GM19324 (cell line): ENCODE measurements at regions not wholly inside any gene's neighbourhood (a gene's known extent, or its start where the extent isn't known, plus 50 kb on each side); places are given as distances from the start of the nearest gene placed in this dataset.
"Not testable (repeated sequence)": the region's sequence is repeated elsewhere in the genome, so short reads cannot be mapped to it uniquely, and the experiment has no call there.

Experiments
- ATAC-seq: cut with Tn5 transposase; IDR thresholded peaks from one replicate; pipeline ENCODE4 v1.9.1; 2021; ENCODE audit warnings: mild to moderate bottlenecking, moderate library complexity; ENCODE audit not compliant: unreplicated experiment, low FRiP score

DNA sequence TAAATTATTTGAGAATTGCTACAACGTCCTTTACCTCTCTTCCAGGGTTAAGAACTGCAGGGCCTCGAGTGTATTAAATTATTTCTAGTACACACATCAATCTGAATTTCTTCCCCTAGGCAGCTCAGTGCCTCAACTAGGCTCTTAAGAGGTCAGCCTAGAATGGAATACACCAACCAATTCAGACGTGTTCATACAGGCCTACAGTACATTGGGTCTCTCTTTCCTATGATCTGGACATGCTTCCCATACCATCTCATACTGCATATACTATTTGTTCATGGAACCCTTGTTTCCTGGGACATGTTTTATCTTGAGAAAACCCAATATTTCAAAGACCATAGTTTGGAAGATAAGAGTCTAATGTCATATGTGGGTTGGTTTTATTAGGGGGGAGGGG is 434.1 kb upstream of the WWC1 start:
- ATAC-seq = no peak

DNA sequence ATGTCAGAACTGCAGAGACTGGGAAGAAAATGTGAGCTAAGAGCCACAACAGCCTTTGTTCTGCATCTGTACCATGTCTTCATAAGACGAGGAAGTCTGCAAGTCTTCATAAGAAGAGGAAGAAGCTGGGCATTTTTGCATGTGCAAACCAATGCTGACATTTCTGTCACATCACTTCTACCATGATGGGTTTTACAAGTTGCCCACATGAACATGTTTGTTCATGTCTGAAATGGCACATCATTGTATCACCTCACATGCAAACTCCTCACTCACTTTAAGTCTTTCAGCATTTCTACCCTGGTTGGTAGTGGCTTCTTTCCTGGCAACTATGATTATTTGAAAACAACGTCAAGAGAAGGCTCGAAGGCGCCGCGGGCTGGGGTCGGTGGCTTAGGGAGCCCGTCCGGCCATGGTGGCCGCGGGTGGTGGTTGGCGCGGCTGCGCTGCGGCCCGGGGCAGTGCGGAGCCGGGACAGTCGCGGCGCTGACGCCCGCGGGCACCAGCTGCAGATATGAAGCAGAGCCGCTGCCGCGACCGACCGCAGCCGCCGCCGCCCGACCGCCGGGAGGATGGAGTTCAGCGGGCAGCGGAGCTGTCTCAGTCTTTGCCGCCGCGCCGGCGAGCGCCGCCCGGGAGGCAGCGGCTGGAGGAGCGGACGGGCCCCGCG is 433.1 kb upstream of the WWC1 start:
- ATAC-seq = not testable (repeated sequence)

DNA sequence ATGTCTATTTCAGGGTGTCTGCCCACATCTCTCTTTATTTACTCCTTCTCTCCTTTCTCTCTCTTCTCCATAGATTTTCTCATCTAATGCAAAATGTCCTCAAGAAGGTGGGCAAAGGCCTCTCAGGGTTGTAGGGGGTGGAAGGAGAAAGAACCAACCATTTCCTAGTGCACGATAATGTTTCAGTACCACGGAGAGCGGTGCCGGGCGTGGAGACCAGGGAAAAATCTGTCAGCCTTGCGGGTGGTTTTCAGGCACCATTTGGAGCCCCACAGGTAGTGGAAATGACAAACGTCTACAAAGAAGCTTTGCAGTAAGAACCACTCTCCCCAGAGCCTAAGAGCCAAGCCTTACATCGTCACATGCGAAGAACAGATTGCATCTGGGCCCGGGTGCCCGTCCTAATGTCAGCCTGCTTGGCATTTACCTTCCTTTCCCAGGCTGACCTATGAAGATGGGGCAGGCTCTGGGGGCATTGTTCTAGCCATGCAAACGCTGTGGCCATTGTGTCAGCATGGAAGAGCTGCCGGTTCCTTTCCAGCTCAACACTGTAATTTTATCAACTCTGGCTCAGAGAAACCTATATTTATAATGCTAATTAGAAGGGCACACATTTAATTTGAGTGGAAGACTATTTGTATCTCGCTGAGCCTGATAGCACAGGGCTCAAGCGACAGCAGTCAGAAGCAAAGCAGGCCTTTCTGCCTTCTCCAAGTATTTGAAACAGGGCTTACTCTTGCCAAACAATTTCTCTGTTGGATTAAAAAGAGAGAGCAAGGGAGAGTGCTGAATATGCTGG is 430.1 kb upstream of the WWC1 start:
- ATAC-seq = no peak

DNA sequence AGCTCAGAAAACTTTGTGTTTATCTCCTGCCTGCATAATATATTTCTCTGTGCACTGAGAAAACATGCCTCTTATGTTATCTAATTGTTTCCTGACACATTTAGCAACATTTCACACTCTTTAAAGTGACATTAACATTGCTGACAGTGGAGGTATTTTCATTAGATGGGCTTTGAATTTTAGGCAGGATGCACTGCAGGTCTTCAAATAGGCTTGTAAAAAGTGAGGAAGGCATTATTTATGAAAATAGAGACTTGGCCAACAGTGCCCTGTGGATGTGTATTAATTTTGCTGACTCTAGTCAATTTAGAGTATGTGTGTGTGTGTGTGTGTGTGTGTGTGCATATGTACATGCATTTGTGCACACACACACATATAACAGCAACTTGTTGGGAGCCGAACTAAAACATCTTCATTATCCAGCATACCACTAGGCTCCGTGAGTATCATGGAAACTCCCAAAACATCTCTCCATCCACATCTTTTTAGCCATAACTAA is 429.5 kb upstream of the WWC1 start:
- ATAC-seq = no peak

DNA sequence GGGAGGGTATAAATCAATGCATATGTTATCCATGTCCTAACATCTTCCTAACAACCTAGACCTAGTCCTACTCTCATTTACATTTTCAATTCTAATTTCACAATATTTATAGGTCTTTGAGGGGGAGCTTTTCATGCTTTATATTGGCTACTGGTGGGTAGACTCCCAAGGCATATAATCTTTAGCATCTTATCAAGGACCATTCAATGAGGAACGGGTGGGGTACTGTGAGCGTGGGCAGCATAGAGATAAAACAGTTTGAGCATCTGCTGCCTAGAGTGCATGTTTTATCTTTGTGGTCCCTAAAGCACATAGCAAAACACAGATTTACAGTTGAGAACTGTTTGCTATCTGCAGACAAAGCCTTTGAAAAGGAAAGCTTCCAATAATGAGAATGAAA is 427.6 kb upstream of the WWC1 start:
- ATAC-seq = no peak

DNA sequence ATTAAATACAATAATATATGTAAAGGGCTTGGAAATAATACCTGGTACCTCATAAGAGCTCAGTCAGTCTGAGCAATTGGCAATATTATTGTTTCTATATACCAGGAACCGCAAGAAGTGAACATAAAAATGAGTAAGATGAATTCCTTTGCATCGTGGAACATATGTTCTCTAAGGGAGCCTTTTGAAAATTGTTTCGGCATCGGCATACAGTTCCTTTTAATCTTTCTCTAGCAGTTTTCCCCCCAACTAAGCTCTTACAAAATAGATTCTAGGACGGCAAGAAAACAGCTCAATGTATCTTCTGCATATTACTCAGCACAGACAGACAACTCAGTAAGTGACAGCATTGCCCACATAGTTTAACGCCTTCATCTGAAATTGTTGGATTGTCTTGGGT is 426.6 kb upstream of the WWC1 start:
- no peak for ATAC-seq

DNA sequence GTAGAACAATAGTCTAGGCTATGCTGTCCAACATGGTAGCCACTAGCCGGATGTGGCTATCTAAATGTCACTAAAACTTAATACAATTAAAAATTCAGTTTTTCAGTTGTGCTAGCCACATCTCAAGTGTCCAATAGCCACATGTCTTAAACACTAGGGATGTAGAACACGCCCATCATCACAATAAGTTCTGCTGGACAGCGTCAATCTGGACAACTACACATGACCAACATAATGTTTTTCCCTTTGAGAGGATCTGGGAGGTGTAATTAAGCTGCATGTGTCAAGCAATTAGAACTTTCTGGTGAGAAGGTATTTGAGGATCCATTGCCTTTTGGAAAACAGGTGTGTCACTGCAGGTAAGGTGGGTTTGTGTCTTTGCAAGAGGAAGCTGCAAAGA is 424.6 kb upstream of the WWC1 start:
- no peak for ATAC-seq

DNA sequence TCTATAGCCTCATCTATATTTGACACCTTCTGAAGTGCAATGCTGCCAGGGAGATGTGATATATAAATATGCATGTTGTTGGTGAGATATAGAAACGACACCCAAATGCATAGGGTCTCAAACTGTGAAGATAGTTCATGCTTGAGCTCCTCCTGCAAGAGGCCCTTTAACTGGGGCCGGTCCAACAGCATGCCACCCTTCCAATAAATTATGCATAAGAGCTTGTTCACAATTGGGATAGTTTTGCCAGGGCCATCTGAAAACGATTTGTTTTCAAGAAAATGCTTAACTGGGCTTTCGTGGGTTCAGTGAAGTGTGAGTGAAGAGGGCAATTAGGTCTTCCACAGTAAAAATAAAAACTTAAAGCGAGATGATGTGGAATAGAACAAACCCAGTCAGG is 424.2 kb upstream of the WWC1 start:
- no peak for ATAC-seq

DNA sequence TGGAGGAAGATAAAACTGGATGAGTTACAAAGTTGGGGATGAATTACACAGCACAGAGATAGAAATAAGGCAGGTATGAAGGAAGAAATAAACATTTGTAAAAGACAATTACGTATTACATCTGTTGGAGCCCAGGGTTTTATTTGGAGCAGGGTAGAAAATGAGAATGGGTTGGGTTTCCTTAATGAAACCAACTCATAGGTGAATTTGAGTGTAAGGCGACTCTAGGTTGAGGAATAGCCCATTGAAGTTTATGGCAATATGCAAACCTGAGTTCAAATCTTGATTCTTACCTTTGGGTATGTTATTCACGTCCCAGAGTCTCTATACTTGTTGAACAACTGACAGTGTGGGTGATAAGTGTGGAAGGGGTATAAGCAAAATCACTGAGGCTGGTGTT is 422.3 kb upstream of the WWC1 start:
- no peak for ATAC-seq

DNA sequence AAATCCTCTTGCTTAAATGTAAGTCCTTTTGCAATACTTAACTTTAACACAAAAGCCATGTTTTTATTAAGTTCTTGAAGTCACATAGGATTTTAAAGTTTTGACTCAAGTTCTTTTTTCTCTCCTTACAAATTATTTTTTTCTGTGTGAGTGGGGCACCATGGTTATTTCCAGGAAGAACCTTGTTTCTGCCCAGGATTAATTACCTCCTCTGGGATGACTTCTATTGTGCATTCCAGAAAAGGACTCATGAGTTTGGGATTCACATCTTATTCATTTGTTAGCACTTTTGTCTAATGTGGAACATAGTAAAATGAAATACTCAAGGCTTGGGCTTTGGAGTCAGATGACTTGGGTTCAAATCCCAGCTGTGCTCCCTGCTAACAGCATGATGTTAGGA is 421.4 kb upstream of the WWC1 start:
- ATAC-seq = no peak

DNA sequence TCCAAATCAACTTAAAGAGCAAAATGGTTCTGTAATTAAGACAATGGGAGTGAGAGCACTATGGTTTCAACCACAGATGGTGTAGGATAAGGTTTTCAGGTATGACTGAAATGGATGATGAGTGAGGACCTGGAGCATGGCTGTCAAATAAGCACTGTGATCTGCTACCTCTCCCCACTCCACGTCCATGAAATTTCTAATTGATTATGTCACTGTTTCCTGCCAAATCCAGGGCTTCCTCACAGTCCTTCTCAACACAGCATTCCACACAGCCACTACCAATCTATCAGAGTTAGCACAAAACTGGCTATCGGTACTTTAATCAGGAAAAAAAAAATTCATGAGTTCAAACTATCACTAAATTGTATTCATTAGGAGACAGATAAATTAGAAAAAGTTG is 420.4 kb upstream of the WWC1 start:
- ATAC-seq = no peak

DNA sequence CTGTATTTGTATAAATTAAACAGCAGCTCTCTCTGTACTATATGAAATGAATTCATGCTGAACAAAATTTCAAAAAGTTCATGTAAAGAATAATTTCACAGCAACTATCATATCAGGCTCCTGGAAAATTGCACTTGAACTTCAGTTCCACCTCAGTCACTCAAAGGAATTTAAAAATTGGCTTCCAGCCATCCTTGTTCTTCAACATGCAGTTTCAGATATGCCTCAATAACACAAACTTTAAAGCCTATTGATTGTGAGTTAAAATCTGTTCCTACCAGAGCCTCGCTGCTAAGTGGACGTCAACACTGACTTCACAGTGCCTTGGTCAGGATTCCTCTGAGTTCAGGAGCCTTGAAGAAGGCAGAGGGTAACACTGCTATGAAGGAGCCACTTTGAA is 418.7 kb upstream of the WWC1 start:
- no peak for ATAC-seq

DNA sequence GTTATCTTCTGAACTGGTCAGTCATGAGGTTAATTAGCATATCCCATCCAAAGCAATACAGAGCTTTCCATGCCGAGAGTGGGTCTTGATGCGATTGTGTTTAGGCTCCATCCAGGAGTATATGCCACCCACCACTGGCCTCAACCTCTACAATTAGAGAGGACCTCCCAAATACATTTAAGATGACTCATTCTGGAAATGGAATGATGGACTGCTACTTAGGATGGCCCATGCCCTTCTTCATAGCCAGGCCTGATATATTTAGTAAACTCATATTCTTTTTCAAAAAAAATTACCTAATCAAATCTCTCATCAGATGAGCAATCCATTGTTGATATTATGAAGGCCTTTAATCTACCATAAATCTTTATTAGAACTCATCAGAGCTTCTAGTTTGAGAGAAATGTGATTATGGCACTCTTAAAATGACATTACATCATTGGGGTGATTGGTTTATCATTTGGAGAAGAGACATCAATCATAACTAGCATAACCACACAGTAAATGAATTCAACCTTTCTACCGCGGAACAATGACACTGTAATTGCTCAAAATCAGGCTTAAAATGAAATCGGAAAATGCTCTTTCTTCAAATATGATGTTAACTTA is 414.2 kb upstream of the WWC1 start:
- ATAC-seq = no peak

DNA sequence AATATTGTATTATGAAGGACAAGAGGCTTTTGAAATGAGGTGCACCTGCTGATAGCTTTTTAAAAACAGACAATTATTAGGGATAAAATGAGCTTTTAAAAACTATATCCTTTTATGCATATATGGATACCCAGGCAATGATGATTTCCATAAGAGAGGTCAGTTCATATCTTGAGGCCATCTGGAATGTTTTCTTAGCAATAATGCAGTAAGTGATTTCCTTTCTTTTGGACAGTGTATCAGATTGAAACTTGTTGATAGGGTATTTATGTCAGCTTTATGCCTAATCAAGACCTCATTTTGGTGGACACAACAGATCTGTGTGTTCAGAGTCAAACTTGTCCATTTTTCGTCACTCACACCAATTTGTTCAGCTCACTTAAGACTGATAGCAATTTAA is 413.5 kb upstream of the WWC1 start:
- no peak for ATAC-seq

DNA sequence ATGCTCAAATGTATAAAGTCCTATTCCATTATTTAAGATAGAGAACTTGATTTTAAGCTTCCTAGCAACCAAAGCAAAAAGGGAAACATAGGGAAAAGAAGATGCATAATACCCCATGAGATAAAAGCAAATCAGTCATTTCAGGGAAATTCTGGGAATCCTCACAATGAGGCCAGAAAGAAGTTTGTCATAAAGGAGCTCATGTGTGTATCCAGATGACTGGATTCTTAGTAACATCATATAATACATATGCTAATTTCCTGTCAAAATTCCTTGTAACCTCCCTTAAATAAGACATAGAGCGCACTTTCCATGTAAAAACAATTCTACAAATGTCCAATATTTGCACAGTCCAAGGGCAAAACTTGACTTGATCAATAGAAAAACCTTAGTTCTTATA is 411.0 kb upstream of the WWC1 start:
- no peak for ATAC-seq

DNA sequence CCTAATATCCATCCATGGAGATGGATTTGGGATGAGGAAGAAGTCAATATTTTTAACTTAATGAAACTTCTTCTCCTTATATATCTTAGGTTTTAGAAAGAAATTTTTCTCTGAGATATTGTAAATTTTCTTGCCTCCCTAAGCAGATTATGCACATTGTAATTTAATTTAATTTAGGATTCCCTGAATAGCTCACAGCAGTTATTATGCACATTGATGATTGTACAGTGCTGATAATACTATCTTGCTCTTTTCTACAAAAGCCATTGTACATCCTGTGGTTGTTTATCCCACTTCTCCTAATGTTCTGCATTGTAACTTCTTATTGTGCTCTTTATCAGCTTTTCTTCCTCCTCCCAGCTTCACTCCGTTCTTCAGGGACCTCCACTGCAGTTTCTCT is 410.4 kb upstream of the WWC1 start:
- ATAC-seq = no peak

DNA sequence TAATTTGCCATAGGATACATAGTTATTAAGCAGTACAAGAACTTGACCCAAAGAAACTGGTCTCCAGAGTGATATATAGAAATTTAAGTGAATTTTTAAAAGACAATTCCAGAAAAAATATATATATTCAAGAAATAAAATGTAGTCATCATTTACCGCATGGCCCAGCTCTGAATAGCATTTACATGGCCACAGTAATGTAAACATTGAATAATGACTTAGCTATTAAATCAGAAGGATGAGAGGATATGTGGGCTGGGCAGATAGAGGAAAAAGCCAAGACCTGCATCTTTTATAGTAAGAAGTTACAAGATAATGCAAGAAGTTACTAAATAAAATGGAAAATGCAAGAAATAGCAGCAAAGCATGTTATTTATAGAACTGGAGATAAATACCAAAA is 405.2 kb upstream of the WWC1 start:
- ATAC-seq = no peak

DNA sequence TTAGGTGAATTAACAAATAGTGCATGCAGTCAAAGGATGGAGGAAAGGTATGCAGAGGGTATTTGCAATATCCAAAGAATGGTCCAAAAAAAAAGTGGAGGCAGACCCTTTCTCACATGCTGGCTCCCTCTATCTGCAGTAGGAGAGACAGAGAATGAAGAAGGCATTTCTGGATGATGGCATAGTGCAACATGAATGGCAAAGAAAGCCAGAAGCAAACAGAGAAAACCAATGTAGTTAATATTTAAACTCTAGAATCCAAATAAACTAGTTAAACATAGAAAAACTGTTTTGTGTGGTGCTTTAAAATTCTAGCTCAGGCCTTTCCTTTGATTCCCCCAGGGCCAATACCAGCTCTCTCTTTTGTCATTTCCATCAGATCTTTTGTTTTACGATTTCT is 403.1 kb upstream of the WWC1 start:
- ATAC-seq = no peak

DNA sequence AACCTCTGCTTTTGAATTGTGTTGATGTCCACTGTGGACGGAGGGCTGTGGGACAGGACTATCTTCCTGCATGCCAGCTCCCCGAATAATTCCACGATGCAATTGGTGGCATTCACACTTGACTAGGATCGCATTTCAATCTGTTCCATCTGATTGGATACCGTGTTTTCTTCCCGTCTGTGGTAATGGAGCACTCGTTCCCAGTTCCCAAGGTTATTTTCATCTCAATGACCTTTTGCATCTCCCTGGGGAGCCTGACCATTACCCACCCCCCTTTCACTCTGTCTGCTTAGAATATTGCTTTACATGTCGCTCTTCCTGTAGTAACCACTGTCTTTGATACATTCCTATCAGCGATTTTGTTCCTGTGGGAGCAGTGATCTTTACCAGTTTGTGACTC is 402.2 kb upstream of the WWC1 start:
- no peak for ATAC-seq

DNA sequence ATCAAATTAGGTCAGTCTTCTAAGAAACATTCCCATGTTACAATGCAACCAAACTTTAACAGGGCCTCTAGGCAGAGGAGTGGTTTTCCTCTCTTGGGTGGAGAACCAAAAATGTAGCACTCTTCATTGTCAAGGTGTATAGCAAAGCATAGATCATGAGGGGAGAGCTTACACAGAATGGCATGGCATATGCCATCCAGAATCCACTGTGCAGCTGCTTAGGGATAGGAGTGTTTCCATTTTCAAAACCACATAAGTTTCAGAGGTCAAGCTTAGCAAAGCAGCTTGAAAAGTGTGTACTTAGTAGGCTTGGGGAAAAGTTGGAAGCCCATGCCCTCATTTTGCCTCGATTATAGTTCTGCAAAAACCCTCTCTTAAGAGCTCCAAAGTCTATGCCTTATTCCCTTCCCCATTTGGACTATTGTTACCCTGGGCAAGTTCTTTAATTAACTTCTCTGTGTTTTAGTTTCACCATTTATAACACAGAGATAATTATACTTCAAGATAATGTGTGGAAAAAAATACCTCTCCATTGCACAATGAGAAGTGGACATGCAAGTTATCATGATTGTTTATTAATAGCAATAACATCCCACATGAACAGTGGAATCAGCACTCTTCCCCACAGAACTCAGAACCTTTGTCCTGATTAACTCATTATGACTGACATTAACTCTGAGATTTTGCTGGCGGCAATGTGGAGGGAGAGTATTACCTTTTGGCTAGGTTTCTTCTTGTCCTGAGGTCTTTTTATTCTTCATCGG is 398.9 kb upstream of the WWC1 start:
- ATAC-seq = no peak

DNA sequence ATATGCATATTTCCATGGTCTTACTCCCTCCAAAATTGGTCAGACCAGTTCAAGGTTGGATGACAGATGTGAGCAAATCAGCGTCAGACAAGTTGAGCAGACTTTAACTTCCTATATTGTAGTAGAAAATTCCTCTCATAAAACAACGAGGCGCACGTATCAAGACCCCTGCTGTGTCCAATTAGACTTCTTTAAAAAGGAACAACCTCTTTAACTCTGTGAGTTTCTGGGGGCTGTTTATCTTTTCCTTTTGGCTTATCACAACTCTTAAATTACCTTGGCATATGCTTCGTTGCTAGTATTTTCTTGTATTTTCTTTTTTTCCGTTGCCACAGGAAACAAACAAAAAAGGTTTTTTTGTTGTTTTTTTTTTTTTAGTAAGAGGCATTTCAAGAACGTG is 398.2 kb upstream of the WWC1 start:
- ATAC-seq = no peak
